ENCODE measurements at regions not wholly inside any gene's neighbourhood (a gene's known extent, or its start where the extent isn't known, plus 50 kb on each side); places are given as distances from the start of the nearest gene placed in this dataset.

GRCh38 chr18:7303316-7304060, 72.6 kb downstream of the LRRC30 start:
- Histone ChIP-seq H3K36me3 (no peaks in the 10 kb centered on the region), H3K9me3 (no peaks in the 10 kb centered on the region), H3K4me1 (no peaks in the 10 kb centered on the region), H3K4me3 (no peak overlapping the region), H3K27ac (no peak overlapping the region), H3K27me3 (peaks cover 0 to 3% of the 10 kb centered on the region in 2 donors)
- TF ChIP-seq POLR2A (IDR thresholded peaks at IDR 0.05) (no peak), CTCF (IDR thresholded peaks at IDR 0.05) (no peak)
- no peak for DNase-seq

GRCh38 chr18:7304061-7304370, 73.1 kb downstream of the LRRC30 start:
- TF ChIP-seq POLR2A (IDR thresholded peaks at IDR 0.05) (no peak), CTCF (IDR thresholded peaks at IDR 0.05) (no peak)
- H3K27ac ChIP-seq, result no peak overlapping the region
- H3K9me3 ChIP-seq, result no peaks in the 10 kb centered on the region
- H3K4me3 ChIP-seq, result no peak overlapping the region
- H3K36me3 ChIP-seq, result no peaks in the 10 kb centered on the region
- H3K27me3 ChIP-seq, result peaks cover 0 to 3% of the 10 kb centered on the region in 2 donors
- no peaks in the 10 kb centered on the region for H3K4me1 ChIP-seq
- DNase-seq, result no peak

DNA sequence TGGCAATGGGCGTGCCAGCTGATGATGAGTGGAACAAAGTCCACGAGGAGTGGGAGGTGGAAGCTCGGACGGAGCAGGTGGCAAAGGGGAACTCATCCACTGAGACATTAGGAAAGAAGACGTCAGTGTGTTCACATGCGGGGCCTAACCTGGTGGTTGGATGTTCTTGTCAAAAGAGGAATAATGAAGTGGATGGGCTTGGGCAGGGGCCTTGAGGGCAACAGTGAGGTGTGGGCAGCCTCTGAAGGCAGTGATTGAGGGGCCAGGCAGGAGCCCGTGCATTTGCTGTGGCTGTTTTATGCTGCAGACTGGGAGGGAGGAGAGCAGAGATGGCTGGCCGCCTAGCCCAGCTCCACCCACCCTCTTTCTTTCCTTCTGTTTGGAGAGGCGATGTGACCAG, 74.5 kb downstream of the LRRC30 start:
- DNase-seq, result no peak
- H3K4me3 ChIP-seq, result no peak overlapping the region
- H3K4me1 ChIP-seq, result no peaks in the 10 kb centered on the region
- H3K9me3 ChIP-seq, result no peaks in the 10 kb centered on the region
- peaks cover 0 to 3% of the 10 kb centered on the region in 2 donors for H3K27me3 ChIP-seq
- TF ChIP-seq POLR2A (IDR thresholded peaks at IDR 0.05), result no peak
- no peak for TF ChIP-seq CTCF (IDR thresholded peaks at IDR 0.05)
- H3K36me3 ChIP-seq, result no peaks in the 10 kb centered on the region
- H3K27ac ChIP-seq, result no peak overlapping the region

DNA sequence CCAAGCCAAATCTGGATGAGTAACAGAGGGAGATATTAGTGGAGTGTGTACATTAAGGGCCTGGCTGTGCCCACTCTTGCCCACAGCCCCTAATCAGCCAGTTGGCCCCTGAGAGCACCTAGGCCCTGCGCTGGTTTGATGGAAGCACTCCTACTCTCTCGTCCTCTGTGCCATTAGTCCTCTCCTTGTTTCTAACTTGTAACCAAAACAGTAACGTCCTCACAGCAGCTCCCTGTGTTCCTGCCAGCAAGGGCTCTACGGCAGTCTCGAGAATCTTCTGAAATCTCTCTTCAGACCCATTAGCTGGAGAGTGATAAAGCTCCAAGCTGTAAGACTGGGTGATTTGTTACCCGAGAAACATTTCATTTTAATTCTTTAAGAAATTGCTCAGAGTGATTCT, 76.1 kb downstream of the LRRC30 start:
- Histone ChIP-seq H3K27me3 (no peaks in the 10 kb centered on the region), H3K4me3 (no peak overlapping the region), H3K4me1 (no peaks in the 10 kb centered on the region), H3K36me3 (no peaks in the 10 kb centered on the region), H3K9me3 (no peaks in the 10 kb centered on the region), H3K27ac (peak overlapping the region in 1 of 4 donors; percentile 13)
- no peak for DNase-seq
- TF ChIP-seq CTCF (IDR thresholded peaks at IDR 0.05) (no peak), POLR2A (IDR thresholded peaks at IDR 0.05) (no peak)

DNA sequence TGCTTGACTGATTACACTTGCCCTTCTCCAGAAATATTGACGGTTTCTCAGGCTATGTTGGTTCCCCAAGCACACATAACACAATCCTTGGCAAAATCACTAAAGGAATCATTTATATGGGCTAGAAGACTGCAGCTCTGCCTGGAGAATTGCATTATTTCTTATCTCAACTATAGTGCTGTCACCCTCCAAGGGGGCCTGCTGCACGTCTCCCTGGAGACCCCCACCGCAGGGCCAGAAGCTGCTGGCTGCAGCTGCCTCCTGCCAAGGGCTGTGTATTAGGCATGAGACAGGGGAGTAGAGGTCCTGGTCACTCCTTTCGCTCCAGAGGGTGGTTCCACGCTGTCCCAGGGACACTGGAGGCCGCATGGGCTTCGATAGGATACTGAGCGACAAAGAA, 76.6 kb downstream of the LRRC30 start:
- no peak for DNase-seq
- no peaks in the 10 kb centered on the region for H3K27me3 ChIP-seq
- H3K4me1 ChIP-seq, result no peaks in the 10 kb centered on the region
- no peak overlapping the region for H3K4me3 ChIP-seq
- TF ChIP-seq CTCF (IDR thresholded peaks at IDR 0.05) (no peak), POLR2A (IDR thresholded peaks at IDR 0.05) (no peak)
- H3K9me3 ChIP-seq, result no peaks in the 10 kb centered on the region
- no peaks in the 10 kb centered on the region for H3K36me3 ChIP-seq
- no peak overlapping the region for H3K27ac ChIP-seq

- no peaks in the 10 kb centered on the region for H3K4me1 ChIP-seq
- no peak overlapping the region for H3K27ac ChIP-seq
- no peaks in the 10 kb centered on the region for H3K36me3 ChIP-seq
- H3K27me3 ChIP-seq, result no peaks in the 10 kb centered on the region
- DNase-seq, result no peak
- TF ChIP-seq CTCF (IDR thresholded peaks at IDR 0.05) (no peak), POLR2A (IDR thresholded peaks at IDR 0.05) (no peak)
- H3K9me3 ChIP-seq, result no peaks in the 10 kb centered on the region
- no peak overlapping the region for H3K4me3 ChIP-seq
These were observed 86.9 kb downstream of the LRRC30 start for GRCh38 chr18:7317804-7318231.

Data from Peyer's patch (tissue), 4 donors.